ENCODE measurements at regions not wholly inside any gene's neighbourhood (a gene's known extent, or its start where the extent isn't known, plus 50 kb on each side); places are given as distances from the start of the nearest gene placed in this dataset.

GRCh38 chr13:50735071-50735470, 108.4 kb downstream of the DLEU7 start:
- Histone ChIP-seq H3K27me3 (replicated peaks in 1 of 7) (no peaks in the 10 kb centered on the region), H3K9me3 (peaks cover 0 to 7% (median 3%) of the 10 kb centered on the region in 8 donors), H3K4me3 (no peak overlapping the region), H3K4me1 (no peaks in the 10 kb centered on the region), H3K36me3 (no peaks in the 10 kb centered on the region), H3K27ac (no peak overlapping the region)
- intact Hi-C loops (cut with DNase I; ENCODE audit: low total_unique reads), result no loop called here
- DNase-seq, result no peak
- no peak for TF ChIP-seq CTCF (IDR thresholded peaks at IDR 0.05 in 8 of 11, conservative IDR thresholded peaks at IDR 0.05 in 3 of 11)
- no peak for TF ChIP-seq POLR2AphosphoS5 (IDR thresholded peaks at IDR 0.05)
- no peak for TF ChIP-seq POLR2A (IDR thresholded peaks at IDR 0.05)

- TF ChIP-seq CTCF (IDR thresholded peaks at IDR 0.05 in 8 of 11, conservative IDR thresholded peaks at IDR 0.05 in 3 of 11) (no peak), POLR2A (IDR thresholded peaks at IDR 0.05) (no peak), POLR2AphosphoS5 (IDR thresholded peaks at IDR 0.05) (no peak)
- Histone ChIP-seq H3K36me3 (no peaks in the 10 kb centered on the region), H3K4me3 (no peak overlapping the region), H3K27ac (no peak overlapping the region), H3K27me3 (replicated peaks in 1 of 7) (no peaks in the 10 kb centered on the region), H3K4me1 (no peaks in the 10 kb centered on the region), H3K9me3 (peaks cover 0 to 6% (median 0%) of the 10 kb centered on the region in 8 donors)
- no peak for DNase-seq
- intact Hi-C loops (cut with DNase I; ENCODE audit: low total_unique reads), result no loop called here
- 61 to 90% (median 83%) methylated on average over 3 of the region's 3 CpGs for WGBS, 5 donors
Observed at GRCh38 chr13:50740052-50740741, 103.3 kb downstream of the DLEU7 start.

- no peak for TF ChIP-seq POLR2AphosphoS5 (IDR thresholded peaks at IDR 0.05)
- Histone ChIP-seq H3K4me1 (no peaks in the 10 kb centered on the region), H3K36me3 (no peaks in the 10 kb centered on the region), H3K27ac (no peak overlapping the region), H3K27me3 (replicated peaks in 1 of 7) (no peaks in the 10 kb centered on the region), H3K9me3 (peaks cover 0 to 6% (median 0%) of the 10 kb centered on the region in 8 donors), H3K4me3 (no peak overlapping the region)
- 79 to 88% (median 87%) methylated on average over 2 of the region's 2 CpGs for WGBS, 5 donors
- intact Hi-C loops (cut with DNase I; ENCODE audit: low total_unique reads), result no loop called here
- DNase-seq, result no peak
Observed at GRCh38 chr13:50742353-50742752, 101.1 kb downstream of the DLEU7 start.

DNA sequence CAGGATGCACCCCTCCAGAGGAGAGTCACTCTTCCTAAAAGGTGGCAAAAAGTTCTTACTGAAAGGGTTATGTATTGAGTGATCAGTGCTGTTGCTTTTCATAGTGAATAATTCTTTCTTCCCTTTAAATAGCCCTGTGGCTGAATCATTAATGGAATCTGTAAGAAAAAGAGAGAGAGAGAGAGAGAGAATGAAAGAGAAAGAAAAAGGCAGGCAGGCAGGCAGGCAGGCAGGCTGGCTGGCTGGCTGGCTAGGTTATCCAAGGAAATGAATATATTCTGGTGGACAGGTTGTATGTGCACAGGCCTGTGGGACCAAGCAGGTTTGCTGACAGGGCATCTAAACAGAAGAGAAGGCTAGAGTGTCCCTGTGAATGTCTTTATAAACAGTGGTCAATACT, 100.5 kb downstream of the DLEU7 start:
- DNase-seq, result no peak
- intact Hi-C loops (cut with DNase I; ENCODE audit: low total_unique reads), result no loop called here
- Histone ChIP-seq H3K27me3 (replicated peaks in 1 of 7) (no peaks in the 10 kb centered on the region), H3K27ac (no peak overlapping the region), H3K4me1 (no peaks in the 10 kb centered on the region), H3K9me3 (peaks cover 0 to 6% (median 0%) of the 10 kb centered on the region in 8 donors), H3K36me3 (no peaks in the 10 kb centered on the region), H3K4me3 (no peak overlapping the region)
- TF ChIP-seq POLR2AphosphoS5 (IDR thresholded peaks at IDR 0.05) (no peak), POLR2A (IDR thresholded peaks at IDR 0.05) (no peak), CTCF (IDR thresholded peaks at IDR 0.05 in 8 of 11, conservative IDR thresholded peaks at IDR 0.05 in 3 of 11) (no peak)
